Adrenal gland (tissue), 9 donors: ENCODE measurements at regions not wholly inside any gene's neighbourhood (a gene's known extent, or its start where the extent isn't known, plus 50 kb on each side); places are given as distances from the start of the nearest gene placed in this dataset.

Source experiments
- DNase-seq, 7 donors: peaks; one replicate each; pipeline ENCODE4 v3.0.0-alpha.2; 2019 to 2020
- H3K27ac ChIP-seq, 5 donors: fragments of 200-600 bp; sonication (generic) in 4 of 5; 1 replicate in 3 of 5; 2 replicates in 2 of 5; pipeline versions ENCODE4 v1.5.1 to v1.8.0; 2016 to 2020; ENCODE audit warnings: mild to moderate bottlenecking in 1 of 5
- H3K27me3 ChIP-seq: fragments of 200-600 bp; 2 replicates; pipeline ENCODE4 v1.8.0; 2021
- H3K36me3 ChIP-seq, 2 donors: fragments of 200-600 bp; replicated peaks in 1 of 2; 1 replicate in 1 of 2; 2 replicates in 1 of 2; pipeline versions ENCODE4 v1.5.1 to v1.8.0; 2018 to 2022
- H3K4me1 ChIP-seq, 2 donors: fragments of 200-600 bp; replicated peaks in 1 of 2; 1 replicate in 1 of 2; 2 replicates in 1 of 2; pipeline versions ENCODE4 v1.5.1 to v1.8.0; 2018 to 2021
- H3K4me3 ChIP-seq, 4 donors: fragments of 200-600 bp; sonication (generic) in 3 of 4; one replicate each; pipeline ENCODE4 v1.5.1; 2016 to 2018
- H3K9me3 ChIP-seq, 3 donors: fragments of 200-600 bp; sonication (generic) in 1 of 3; replicated peaks in 1 of 3; 1 replicate in 2 of 3; 2 replicates in 1 of 3; pipeline versions ENCODE4 v1.5.1 to v1.8.0; 2016 to 2021
- CTCF ChIP-seq, 6 experiments: fragments of 450-650 bp in 4 of 6; fragments of 200-600 bp in 2 of 6; sonication (generic) in 1 of 6; IDR thresholded peaks; 1 replicate in 5 of 6; 2 replicates in 1 of 6; pipeline versions ENCODE4 v1.5.1 to v1.8.0; 2016 to 2021; ENCODE audit warnings: antibody characterized with exemption in 6 of 6, mild to moderate bottlenecking in 2 of 6, moderate library complexity in 1 of 6
- POLR2A ChIP-seq, 2 donors: fragments of 450-650 bp; IDR thresholded peaks; one replicate each; pipeline ENCODE4 v1.6.1; 2017; ENCODE audit warnings: antibody characterized with exemption in 2 of 2, mild to moderate bottlenecking in 2 of 2, moderate library complexity in 1 of 2
- WGBS, 4 donors: extraction: QIAGEN DNeasy Blood & Tissue Kit in 2 of 4; methylation state at CpG; one replicate each; pipeline versions ENCODE4 v1.1.5 to v1.1.7; 2013 to 2017; 5-methylcytosine and 5-hydroxymethylcytosine counted together
- intact Hi-C, 2 donors: fragments of 100-400 bp; cut with DNase I; formaldehyde crosslinking; loops; one replicate each; pipeline versions ENCODE4 v1.14.1 to v1.15.0; 2022 to 2023
- donor health status: healthy with polysubstance abuse.
- donor health status: Bipolar disorder and iron deficiency.
- donor health status: DM: yes; HTN: yes; CAD: no.
- donor health status: DM: no; HTN: no; CAD: no.
- donor health status: DM: no; HTN: no; CAD: no.

GRCh38 chr2:22247466-22247865 lies 1123.7 kb downstream of the TDRD15 start:
- intact Hi-C loops: no loop called here
- DNase-seq: no peak
- H3K36me3 ChIP-seq: no peaks in the 10 kb centered on the region
- H3K4me3 ChIP-seq: no peak overlapping the region
- H3K9me3 ChIP-seq: no peaks in the 10 kb centered on the region
- H3K27me3 ChIP-seq: no peaks in the 10 kb centered on the region
- H3K27ac ChIP-seq: no peak overlapping the region
- no peaks in the 10 kb centered on the region for H3K4me1 ChIP-seq
- TF ChIP-seq POLR2A (IDR thresholded peaks at IDR 0.05) (no peak), CTCF (IDR thresholded peaks at IDR 0.05) (no peak)
- 74 to 84% (median 82%) methylated on average over 4 of the region's 4 CpGs for WGBS, 4 donors

GRCh38 chr2:22248851-22249250 lies 1125.1 kb downstream of the TDRD15 start:
- Histone ChIP-seq H3K27me3 (no peaks in the 10 kb centered on the region), H3K27ac (no peak overlapping the region), H3K9me3 (no peaks in the 10 kb centered on the region), H3K4me3 (no peak overlapping the region), H3K4me1 (no peaks in the 10 kb centered on the region), H3K36me3 (no peaks in the 10 kb centered on the region)
- no peak for DNase-seq
- 78 to 88% (median 82%) methylated on average over 2 of the region's 2 CpGs for WGBS, 4 donors
- intact Hi-C loops: no loop called here
- TF ChIP-seq POLR2A (IDR thresholded peaks at IDR 0.05) (no peak), CTCF (IDR thresholded peaks at IDR 0.05) (no peak)

GRCh38 chr2:22253171-22253570 lies 1129.4 kb downstream of the TDRD15 start:
- DNase-seq: no peak
- no peak overlapping the region for H3K4me3 ChIP-seq
- H3K4me1 ChIP-seq: no peaks in the 10 kb centered on the region
- 72 to 81% (median 77%) methylated on average over 2 of the region's 2 CpGs for WGBS, 4 donors
- H3K36me3 ChIP-seq: no peaks in the 10 kb centered on the region
- no peaks in the 10 kb centered on the region for H3K9me3 ChIP-seq
- H3K27me3 ChIP-seq: no peaks in the 10 kb centered on the region
- TF ChIP-seq POLR2A (IDR thresholded peaks at IDR 0.05): no peak
- no peak for TF ChIP-seq CTCF (IDR thresholded peaks at IDR 0.05)
- H3K27ac ChIP-seq: no peak overlapping the region
- intact Hi-C loops: no loop called here

- no peaks in the 10 kb centered on the region for H3K36me3 ChIP-seq
- DNase-seq: no peak
- intact Hi-C loops: no loop called here
These were observed 1123.8 kb upstream of the KLHL29 start for GRCh38 chr2:22261165-22261564.

More at GRCh38 chr2:22261165-22261564, 1123.8 kb upstream of the KLHL29 start:
- no peaks in the 10 kb centered on the region for H3K4me1 ChIP-seq
- H3K9me3 ChIP-seq: no peaks in the 10 kb centered on the region
- 86 to 96% (median 91%) methylated on average over 7 of the region's 7 CpGs for WGBS, 4 donors
- H3K4me3 ChIP-seq: no peak overlapping the region
- TF ChIP-seq POLR2A (IDR thresholded peaks at IDR 0.05) (no peak), CTCF (IDR thresholded peaks at IDR 0.05) (no peak)
- H3K27ac ChIP-seq: no peak overlapping the region
- H3K27me3 ChIP-seq: no peaks in the 10 kb centered on the region
